ENCODE measurements at regions not wholly inside any gene's neighbourhood (a gene's known extent, or its start where the extent isn't known, plus 50 kb on each side); places are given as distances from the start of the nearest gene placed in this dataset.
"Not testable (repeated sequence)": the region's sequence is repeated elsewhere in the genome, so short reads cannot be mapped to it uniquely, and the experiment has no call there.

DNA sequence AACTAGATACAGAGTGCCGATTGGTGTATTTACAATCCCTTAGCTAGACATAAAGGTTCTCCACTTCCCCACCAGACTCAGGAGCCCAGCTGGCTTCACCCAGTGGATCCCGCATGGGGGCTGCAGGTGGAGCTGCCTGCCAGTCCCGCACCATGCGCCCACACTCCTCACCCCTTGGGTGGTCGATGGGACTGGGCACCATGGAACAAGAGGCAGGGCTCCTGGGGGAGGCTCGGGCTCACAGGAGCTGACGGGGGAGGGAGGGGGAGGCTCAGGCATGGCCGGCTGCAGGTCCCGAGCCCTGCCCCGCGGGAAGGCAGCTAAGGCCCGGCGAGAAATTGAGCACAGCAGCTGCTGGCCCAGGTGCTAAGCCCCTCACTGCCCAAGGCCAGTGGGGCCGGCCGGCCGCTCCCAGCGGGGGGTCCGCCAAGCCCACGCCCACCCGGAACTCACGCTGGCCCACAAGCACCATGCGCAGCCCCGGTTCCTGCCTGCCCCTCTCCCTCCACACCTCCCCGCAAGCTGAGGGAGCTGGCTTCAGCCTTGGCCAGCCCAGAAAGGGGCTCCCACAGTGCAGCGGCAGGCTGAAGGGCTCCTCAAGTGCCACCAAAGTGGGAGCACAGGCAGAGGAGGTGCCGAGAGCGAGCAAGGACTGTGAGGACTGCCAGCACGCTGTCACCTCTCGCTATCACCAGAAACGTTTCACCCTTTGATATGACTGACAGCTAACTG, 1213.1 kb downstream of the SUCLG1 start:
- not testable (repeated sequence) for TF ChIP-seq YY1 (IDR thresholded peaks at IDR 0.05; ENCODE audit: insufficient read depth, insufficient read length); ZNF274 (IDR thresholded peaks at IDR 0.05; ENCODE audit: low read depth, low read length); SUZ12 (IDR thresholded peaks at IDR 0.05; ENCODE audit: extremely low read depth, insufficient read depth, insufficient read length)

Measured in NT2/D1 (cell line).